Stromal cell of bone marrow (primary cell): ENCODE measurements at regions not wholly inside any gene's neighbourhood (a gene's known extent, or its start where the extent isn't known, plus 50 kb on each side); places are given as distances from the start of the nearest gene placed in this dataset.

Source experiments
- DNase-seq: peaks from one replicate; pipeline ENCODE4 v3.0.0-alpha.2; 2012; ENCODE audit warnings: low read depth

GRCh38 chrX:6778544-6779503, 243.9 kb upstream of the VCX3A start:
- no peak for DNase-seq

DNA sequence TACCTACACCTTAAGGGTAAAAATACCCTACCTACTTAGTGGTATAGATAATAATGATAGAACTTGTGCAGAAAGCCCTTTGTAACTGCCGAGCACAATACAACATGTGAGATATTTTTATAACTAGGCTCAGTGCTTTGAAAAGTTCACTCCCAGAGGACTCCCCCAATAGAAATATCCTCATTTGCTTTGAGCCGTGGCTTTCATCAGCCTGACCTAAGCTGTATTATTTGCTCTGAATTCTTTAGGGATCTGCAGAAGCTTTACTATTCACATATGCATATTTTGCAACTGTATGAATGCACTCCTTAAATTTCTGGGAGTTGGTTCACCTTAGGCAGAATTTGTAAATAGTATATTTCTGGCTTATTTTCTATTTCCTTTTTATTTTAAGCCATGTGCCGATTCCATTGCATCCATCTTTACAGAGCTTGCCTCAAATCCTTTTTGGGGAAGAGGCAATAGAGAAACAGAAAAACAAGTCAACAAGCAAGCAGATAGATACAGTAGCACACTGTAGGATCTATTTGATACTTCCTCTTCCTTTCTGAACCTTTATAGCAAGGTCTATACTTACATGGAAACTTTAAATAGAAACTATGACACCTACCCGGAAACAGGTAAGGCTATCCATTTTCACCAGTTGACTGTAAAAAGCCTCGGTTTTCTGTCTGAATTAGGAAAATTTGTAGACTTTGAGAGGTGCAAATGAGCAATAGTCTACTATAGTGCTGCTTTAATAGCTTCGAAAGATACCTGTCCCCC, 242.5 kb upstream of the VCX3A start:
- no peak for DNase-seq

- DNase-seq: no peak
These were observed 236.0 kb upstream of the VCX3A start for GRCh38 chrX:6770936-6771335.

DNA sequence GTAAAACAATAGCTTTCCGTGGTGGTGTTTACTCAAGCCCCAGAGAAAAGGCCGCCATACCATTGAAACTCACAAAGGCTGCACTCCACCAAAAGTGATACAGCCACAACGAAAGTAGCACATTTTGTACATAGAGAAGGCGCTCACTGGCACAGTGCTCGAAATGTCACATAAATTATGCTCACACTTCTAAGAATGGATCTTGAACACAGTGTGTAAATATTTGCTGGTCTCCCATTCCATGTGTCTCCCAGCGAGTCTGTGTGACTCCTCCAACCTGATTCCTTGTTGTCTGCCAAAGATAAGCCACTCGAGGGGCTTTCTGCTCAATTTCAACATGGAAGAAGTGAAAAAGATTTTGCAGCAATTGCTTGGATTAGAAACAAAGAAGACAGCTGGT, 234.0 kb upstream of the VCX3A start:
- no peak for DNase-seq

- no peak for DNase-seq
These were observed 226.3 kb upstream of the VCX3A start for GRCh38 chrX:6761251-6761650.

DNA sequence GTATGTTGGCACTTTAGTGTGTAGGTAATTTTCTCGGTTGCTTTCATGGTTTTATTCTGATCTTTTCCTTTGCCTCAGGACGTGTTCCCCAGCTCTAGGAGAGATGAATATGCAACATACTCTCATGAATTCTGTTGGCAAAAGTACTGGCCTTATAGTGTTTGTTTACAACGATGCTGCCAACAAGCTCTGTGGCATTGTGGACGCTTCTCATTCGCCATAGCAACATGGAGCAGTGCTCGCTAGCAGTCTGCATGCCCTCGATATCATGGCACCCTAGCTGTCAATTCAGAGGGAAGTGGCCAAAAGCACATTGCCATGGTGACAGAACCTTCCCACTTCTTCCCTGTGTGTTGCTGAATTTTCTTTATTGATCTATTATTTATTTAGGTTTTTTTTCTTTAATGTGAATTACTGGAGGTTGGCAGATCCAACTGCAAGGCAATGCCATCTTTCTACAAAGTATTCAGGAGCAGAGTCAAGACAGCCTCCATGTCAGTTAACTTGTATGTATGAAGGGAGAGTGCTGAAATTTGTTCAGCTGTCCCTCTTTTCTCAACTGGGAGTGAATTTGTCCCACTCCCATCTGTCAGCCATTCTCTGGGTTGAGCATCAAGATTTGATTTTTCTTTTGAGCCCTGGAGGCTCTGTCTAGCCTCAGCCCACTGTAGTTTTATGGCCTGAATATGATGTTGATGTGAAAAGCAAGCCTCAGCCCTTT, 224.9 kb upstream of the VCX3A start:
- DNase-seq: no peak

DNA sequence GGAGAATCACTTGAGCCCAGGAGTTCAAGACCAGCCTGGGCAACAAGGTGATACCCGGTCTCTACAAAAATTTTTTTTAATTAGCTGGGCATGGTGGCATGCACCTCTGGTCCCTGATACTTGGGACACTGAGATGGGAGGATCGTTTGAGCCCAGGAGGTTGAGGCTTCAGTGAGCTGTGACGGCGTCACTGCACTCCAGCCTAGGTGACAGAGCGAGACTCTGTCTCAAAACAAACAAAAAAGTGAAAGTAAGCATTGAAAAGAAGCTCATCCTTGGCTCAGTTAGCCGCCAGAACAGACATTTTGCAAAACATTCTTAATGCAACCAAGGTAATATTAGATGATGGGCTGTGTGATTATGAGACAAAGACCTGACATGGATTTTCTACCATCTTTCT, 223.3 kb upstream of the VCX3A start:
- DNase-seq: no peak

- no peak for DNase-seq
These were observed 222.7 kb upstream of the VCX3A start for GRCh38 chrX:6757631-6758030.

DNA sequence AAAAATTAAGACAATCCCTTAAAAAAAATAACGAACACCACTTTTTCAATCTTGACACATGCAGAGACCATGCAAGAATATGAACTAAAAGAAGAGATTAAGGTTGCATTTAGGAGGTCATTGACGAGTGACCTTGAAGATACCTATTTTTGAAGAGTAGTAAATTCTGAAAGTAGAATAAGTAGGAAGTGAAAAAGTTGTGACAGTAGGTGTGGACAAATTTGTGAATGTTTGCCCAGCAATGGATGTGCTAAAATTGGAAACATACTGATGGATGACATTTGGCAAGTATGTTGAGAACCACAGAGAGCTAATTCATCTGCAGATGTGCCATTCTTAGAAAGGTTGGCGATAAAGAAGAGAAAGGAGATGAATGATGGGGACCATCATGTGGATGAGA, 213.7 kb upstream of the VCX3A start:
- no peak for DNase-seq

DNA sequence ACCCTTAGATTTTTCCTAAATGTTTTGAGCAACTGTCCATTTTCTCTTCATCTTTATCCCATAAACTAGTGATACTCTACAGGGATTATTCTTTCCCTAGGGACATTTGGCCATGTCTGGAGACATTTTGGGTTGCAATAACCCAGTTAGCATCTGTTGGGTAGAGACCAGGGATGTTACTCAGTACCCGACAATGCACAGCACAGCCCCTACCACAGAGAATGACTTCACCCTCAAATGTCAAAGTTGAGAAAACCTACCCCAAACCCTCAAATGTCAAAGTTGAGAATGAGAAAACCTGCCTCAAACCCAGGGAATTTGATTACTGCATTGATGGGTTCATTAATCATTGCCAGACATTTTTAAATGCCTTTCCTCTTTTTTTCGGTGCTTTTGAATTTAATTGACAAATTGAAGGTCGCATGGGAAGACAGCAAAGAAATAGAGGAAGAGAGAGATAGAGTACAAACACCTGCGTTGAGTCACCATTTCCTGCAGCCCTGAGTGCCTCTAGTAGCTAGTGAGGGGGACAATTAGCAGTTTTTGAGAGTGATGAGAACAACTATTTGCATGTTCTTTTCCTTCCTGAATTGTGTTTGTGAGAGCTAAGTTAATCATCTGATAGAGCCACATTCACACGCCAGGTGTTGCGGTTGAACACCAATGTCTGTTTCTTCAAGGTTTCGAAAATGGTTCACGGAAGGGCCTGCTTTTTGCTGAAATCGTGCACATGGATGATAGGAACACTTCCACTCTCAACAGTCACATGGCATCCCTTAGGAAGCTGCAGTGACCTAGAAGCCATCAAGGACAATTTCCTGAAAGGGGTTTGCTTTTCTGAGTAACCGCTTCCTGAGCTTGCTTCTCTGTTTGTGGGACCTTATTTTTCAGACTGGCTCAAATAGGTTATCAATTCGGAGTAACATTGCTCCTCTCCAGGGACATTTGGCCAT, 203.9 kb upstream of the VCX3A start:
- DNase-seq: no peak

DNA sequence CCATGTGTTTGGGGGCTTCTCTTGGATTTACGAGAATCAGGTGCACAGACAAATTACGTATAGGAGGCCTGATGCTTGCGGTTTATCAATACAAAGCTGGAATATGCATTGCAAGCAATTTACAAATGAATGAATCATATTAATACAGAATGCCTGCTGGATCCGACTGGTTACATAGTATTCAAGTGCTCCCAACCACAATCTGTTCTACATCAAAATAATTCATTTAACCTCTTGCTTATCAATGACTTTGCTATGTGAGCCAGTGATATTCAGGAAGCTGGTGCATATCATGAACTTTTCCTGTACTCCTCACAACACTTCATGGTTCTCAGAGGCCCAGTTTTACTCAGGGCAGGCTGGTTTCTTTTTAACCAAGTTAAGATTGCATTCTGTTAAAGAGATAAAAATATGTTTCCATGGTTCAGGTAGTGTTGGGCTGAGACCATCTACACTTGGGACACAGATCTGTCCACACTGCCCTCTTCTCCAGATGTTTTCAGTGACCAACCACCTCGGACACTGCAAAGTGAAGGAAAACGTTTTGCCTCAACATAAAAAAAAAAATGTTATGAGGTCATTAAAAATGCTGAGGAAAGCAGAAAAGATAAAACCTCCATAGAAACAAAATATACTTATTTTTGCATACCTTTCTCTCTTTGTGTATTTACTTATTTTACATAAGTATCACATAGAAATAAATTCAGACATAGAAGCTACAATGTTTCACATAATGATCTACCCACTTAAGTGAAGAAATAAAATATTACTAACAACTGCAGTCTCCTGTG, 200.1 kb upstream of the VCX3A start:
- no peak for DNase-seq

GRCh38 chrX:6732101-6732500, 197.2 kb upstream of the VCX3A start:
- no peak for DNase-seq

DNA sequence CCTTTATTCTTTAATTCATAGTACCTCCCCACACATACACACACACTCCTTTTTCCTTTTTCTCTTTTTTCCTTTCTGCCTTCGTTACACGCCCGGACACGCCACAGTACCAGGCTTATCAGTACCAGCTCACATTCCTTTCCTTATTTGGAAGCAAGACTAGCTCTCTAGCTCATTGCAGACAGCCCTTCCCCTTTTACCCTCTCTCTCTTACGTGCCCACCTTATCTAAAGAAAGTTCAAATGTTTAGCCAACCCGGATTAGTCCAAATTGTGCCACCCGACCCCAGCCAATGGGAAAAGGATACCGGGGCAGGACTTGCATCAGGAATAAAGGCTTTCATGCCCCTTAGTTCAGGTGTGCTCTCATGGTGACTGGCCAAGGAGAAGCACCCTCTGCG, 194.7 kb upstream of the VCX3A start:
- DNase-seq: no peak

GRCh38 chrX:6718766-6719165, 183.8 kb upstream of the VCX3A start:
- no peak for DNase-seq

- DNase-seq: no peak
These were observed 173.9 kb upstream of the VCX3A start for GRCh38 chrX:6708676-6709380.

- no peak for DNase-seq
These were observed 173.1 kb upstream of the VCX3A start for GRCh38 chrX:6708041-6708440.

GRCh38 chrX:6707497-6707896, 172.6 kb upstream of the VCX3A start:
- DNase-seq: no peak

- DNase-seq: no peak
These were observed 166.2 kb upstream of the VCX3A start for GRCh38 chrX:6701085-6701484.

- DNase-seq: no peak
These were observed 160.8 kb upstream of the VCX3A start for GRCh38 chrX:6695717-6696116.

GRCh38 chrX:6694977-6695376, 160.1 kb upstream of the VCX3A start:
- no peak for DNase-seq
